Stomach (tissue), 8 donors: ENCODE measurements at regions not wholly inside any gene's neighbourhood (a gene's known extent, or its start where the extent isn't known, plus 50 kb on each side); places are given as distances from the start of the nearest gene placed in this dataset.

Experiments
- DNase-seq, 2 donors: peaks; one replicate each; pipeline versions ENCODE4 v3.0.0 to v3.0.0-alpha.2; 2013 to 2019
- H3K27ac ChIP-seq, 5 donors: fragments of 200-600 bp in 4 of 5; sonication (generic) in 4 of 5; one replicate each; pipeline ENCODE4 v1.5.1; 2013 to 2019; ENCODE audit warnings: mild to moderate bottlenecking in 1 of 5, moderate library complexity in 1 of 5
- H3K27me3 ChIP-seq, 3 donors: fragments of 200-600 bp; sonication (generic); one replicate each; pipeline ENCODE4 v1.5.1; 2017 to 2019; ENCODE audit warnings: mixed run types in 1 of 3
- H3K36me3 ChIP-seq, 4 donors: fragments of 200-600 bp; sonication (generic); 1 replicate in 3 of 4; 2 replicates in 1 of 4; pipeline ENCODE4 v1.5.1; 2016 to 2019
- H3K4me1 ChIP-seq, 4 donors: fragments of 200-600 bp; sonication (generic); one replicate each; pipeline ENCODE4 v1.5.1; 2016 to 2019
- H3K4me3 ChIP-seq, 4 donors: fragments of 200-600 bp; sonication (generic) in 3 of 4; one replicate each; pipeline ENCODE4 v1.5.1; 2016 to 2019; ENCODE audit warnings: mild to moderate bottlenecking in 1 of 4
- H3K9me3 ChIP-seq, 4 donors: fragments of 200-600 bp; sonication (generic); one replicate each; pipeline ENCODE4 v1.5.1; 2016 to 2019
- EP300 ChIP-seq: sonication (generic); formaldehyde crosslinking; IDR thresholded peaks from one replicate; pipeline ENCODE4 v1.6.1; 2017; ENCODE audit warnings: antibody characterized with exemption
- POLR2A ChIP-seq, 4 donors: fragments of 450-650 bp; IDR thresholded peaks; one replicate each; pipeline ENCODE4 v1.6.1; 2016; ENCODE audit warnings: antibody characterized with exemption in 4 of 4, control low read depth in 2 of 4, mild to moderate bottlenecking in 1 of 4, moderate library complexity in 1 of 4
- POLR2AphosphoS5 ChIP-seq, 3 donors: sonication (generic); formaldehyde crosslinking; IDR thresholded peaks; one replicate each; pipeline ENCODE4 v1.6.1; 2016; ENCODE audit warnings: antibody characterized with exemption in 3 of 3
- WGBS, 5 donors: extraction: QIAGEN DNeasy Blood & Tissue Kit in 3 of 5; methylation state at CpG; one replicate each; pipeline versions ENCODE4 v1.1.5 to v1.1.7; 2013 to 2018; 5-methylcytosine and 5-hydroxymethylcytosine counted together
- intact Hi-C: fragments of 100-400 bp; cut with DNase I; formaldehyde crosslinking; loops from one replicate; pipeline ENCODE4 v1.15.1; 2023; ENCODE audit warnings: low total_unique reads
- TF ChIP-seq, protein P1 (sequence below), 7 experiments: fragments of 450-650 bp in 4 of 7; fragments of 200-600 bp in 3 of 7; sonication (generic) in 3 of 7; IDR thresholded peaks; one replicate each; pipeline ENCODE4 v1.5.1; 2016 to 2019; ENCODE audit warnings: antibody characterized with exemption in 7 of 7, control low read depth in 2 of 7, mild to moderate bottlenecking in 1 of 7
- donor health status: healthy with polysubstance abuse.
- donor health status: Bipolar disorder and iron deficiency.
- donor health status: healthy.

DNA sequence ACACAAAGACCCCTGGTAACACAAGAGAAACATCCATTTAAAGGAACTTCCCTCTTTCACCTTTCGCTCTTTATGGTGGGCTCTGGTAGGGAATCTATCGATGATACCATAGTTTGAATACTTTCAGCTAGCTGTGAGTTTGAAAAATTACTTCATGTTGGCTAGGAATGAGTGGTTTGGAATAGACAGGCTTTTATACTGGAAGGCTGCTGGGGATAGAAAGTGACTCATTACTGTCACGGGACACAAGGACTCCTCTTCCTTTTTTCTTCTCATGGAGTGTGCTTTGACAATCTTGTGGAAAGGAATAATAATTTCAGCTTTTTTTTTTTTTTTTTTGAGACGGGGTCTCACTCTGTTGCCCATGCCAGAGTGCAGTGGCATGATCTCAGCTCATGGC is 76.9 kb downstream of the CYB561 start:
- Histone ChIP-seq H3K27ac (no peak overlapping the region), H3K9me3 (no peaks in the 10 kb centered on the region), H3K4me1 (no peaks in the 10 kb centered on the region), H3K4me3 (no peak overlapping the region), H3K27me3 (no peaks in the 10 kb centered on the region), H3K36me3 (no peaks in the 10 kb centered on the region)
- DNase-seq = no peak
- TF ChIP-seq, protein P1, sequence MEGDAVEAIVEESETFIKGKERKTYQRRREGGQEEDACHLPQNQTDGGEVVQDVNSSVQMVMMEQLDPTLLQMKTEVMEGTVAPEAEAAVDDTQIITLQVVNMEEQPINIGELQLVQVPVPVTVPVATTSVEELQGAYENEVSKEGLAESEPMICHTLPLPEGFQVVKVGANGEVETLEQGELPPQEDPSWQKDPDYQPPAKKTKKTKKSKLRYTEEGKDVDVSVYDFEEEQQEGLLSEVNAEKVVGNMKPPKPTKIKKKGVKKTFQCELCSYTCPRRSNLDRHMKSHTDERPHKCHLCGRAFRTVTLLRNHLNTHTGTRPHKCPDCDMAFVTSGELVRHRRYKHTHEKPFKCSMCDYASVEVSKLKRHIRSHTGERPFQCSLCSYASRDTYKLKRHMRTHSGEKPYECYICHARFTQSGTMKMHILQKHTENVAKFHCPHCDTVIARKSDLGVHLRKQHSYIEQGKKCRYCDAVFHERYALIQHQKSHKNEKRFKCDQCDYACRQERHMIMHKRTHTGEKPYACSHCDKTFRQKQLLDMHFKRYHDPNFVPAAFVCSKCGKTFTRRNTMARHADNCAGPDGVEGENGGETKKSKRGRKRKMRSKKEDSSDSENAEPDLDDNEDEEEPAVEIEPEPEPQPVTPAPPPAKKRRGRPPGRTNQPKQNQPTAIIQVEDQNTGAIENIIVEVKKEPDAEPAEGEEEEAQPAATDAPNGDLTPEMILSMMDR (IDR thresholded peaks at IDR 0.05) = no peak
- no peak for TF ChIP-seq POLR2A (IDR thresholded peaks at IDR 0.05)
- TF ChIP-seq POLR2AphosphoS5 (IDR thresholded peaks at IDR 0.05) = no peak
- no peak for TF ChIP-seq EP300
- intact Hi-C loops = no loop called here
- WGBS, 5 donors = 77 to 93% (median 89%) methylated on average over 4 of the region's 4 CpGs

DNA sequence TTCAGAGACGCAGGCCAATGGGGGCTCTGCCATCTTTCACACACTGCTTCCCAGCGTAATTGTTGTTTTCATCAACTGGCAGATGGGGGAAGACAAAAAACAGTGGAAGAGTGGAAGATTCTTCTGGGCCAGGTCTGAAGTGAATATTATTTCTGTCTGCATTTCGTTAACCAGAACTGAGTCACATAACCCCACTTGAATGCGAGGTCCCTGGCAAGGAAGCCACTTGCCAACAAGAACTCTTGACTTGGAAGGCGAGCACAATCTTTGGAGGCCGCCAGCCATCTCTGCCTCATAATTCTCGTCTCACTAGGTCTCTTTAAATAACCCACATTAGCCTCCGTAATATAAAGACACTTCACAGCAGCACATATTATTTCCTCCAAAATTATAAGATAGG is 75.4 kb downstream of the CYB561 start:
- no peak for TF ChIP-seq POLR2AphosphoS5 (IDR thresholded peaks at IDR 0.05)
- TF ChIP-seq, protein P1 (IDR thresholded peaks at IDR 0.05) = no peak
- TF ChIP-seq EP300 = no peak
- TF ChIP-seq POLR2A (IDR thresholded peaks at IDR 0.05) = no peak
- intact Hi-C loops = no loop called here
- Histone ChIP-seq H3K9me3 (no peaks in the 10 kb centered on the region), H3K4me1 (no peaks in the 10 kb centered on the region), H3K27ac (no peak overlapping the region), H3K4me3 (no peak overlapping the region), H3K36me3 (no peaks in the 10 kb centered on the region), H3K27me3 (no peaks in the 10 kb centered on the region)
- no peak for DNase-seq
- 93 to 98% (median 95%) methylated on average over 8 of the region's 8 CpGs for WGBS, 5 donors

DNA sequence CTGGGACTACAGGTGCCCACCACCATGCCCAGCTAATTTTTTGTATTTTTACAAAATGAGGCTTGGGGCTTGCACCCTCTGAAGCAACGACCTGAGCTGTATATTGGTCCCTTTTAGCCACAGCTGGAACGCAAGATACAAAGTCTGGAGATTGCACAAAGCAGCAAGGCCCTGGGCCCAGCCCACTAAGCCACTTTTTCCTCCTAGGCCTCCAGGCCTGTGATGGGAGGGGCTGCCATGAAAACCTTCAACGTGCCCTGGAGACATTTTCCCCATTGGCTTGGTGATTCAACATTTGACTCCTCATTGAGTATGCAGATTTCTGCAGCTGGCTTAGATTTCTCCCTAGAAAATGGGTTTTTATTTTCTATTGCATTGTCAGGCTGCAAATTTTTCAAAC is 69.2 kb downstream of the CYB561 start:
- no peak for DNase-seq
- Histone ChIP-seq H3K27me3 (no peaks in the 10 kb centered on the region), H3K4me3 (no peak overlapping the region), H3K36me3 (peaks cover 0 to 27% (median 20%) of the 10 kb centered on the region in 4 donors), H3K27ac (no peak overlapping the region), H3K4me1 (no peaks in the 10 kb centered on the region), H3K9me3 (no peaks in the 10 kb centered on the region)
- intact Hi-C loops = no loop called here
- WGBS, 5 donors = 79 to 95% (median 91%) methylated on average over 3 of the region's 3 CpGs
- TF ChIP-seq, protein P1 (IDR thresholded peaks at IDR 0.05) = no peak
- TF ChIP-seq POLR2A (IDR thresholded peaks at IDR 0.05) (no peak), EP300 (no peak)

DNA sequence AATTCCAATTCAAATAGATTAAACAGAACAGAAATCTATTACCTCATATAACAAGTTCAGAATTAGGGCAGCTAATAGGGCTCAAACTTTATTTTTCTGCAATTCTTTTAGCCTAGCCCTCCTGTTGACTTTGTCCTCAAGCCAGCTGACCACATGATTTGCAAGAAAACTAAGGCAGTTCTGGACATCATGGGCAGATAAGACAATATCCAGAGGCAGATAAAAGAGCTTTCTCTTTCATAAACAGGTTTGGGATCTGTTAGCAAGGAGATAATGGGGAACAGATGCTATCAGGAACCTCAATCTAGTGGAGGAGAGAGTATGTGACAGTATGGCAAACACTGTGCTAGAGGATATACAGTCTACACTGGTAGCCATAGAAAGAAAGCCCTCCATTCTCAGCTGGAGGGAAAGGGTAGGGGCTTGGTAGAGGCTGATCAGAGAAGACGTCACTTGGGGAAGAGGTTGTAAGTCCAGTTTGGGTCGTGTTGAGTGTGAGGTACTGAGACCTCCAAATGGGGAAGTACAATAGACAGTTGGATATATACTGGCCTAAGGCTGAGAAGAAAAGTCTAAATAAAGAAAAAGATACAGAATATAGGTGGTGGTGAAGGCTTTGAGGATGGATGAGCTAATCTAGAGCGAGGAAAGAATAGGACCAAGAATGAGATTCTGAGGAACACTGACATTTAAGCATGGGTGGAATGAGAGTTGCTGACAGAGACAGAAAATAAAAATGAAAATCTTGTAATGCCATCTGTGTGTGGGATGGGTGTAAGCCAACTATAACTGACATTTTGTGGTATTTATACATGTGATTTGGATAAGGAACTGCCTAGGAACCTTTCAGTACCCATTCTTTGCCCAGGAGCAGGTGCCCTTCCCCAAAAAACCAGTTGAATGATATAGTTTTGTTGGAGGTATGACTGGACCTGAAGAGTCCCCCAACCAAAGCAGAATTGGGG is 67.4 kb downstream of the CYB561 start:
- no peak for TF ChIP-seq POLR2AphosphoS5 (IDR thresholded peaks at IDR 0.05)
- Histone ChIP-seq H3K4me1 (no peaks in the 10 kb centered on the region), H3K4me3 (no peak overlapping the region), H3K27me3 (no peaks in the 10 kb centered on the region), H3K36me3 (peaks cover 0 to 27% (median 20%) of the 10 kb centered on the region in 4 donors), H3K27ac (no peak overlapping the region), H3K9me3 (no peaks in the 10 kb centered on the region)
- no peak for DNase-seq
- 64 to 95% (median 84%) methylated on average over 3 of the region's 3 CpGs for WGBS, 5 donors
- intact Hi-C loops = no loop called here

DNA sequence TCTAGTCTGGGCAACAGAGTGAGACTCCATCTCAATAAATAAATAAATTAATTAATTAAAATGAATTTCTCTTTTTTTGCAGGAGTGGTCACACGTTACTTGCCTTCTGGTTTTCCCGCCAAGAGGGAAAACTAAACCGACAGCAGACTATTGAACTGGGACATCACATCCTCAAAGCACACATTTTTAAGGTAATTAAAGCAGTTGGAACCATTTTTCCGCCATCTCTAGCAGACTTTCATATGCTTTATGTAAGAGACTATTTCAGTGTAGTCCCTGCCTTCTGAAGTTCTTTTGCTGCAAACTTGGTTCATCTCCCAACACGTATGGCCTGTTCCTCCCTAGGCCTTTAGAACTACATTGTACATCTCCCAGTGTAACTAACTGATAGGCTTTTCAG is 66.5 kb downstream of the CYB561 start:
- no peaks in the 10 kb centered on the region for H3K9me3 ChIP-seq
- H3K27me3 ChIP-seq = no peaks in the 10 kb centered on the region
- intact Hi-C loops = no loop called here
- no peak for TF ChIP-seq POLR2A (IDR thresholded peaks at IDR 0.05)
- H3K36me3 ChIP-seq = peaks cover 0 to 29% (median 20%) of the 10 kb centered on the region in 4 donors
- 77 to 97% (median 93%) methylated on average over 5 of the region's 5 CpGs for WGBS, 5 donors
- H3K4me3 ChIP-seq = no peak overlapping the region
- no peak for DNase-seq
- no peaks in the 10 kb centered on the region for H3K4me1 ChIP-seq
- no peak overlapping the region for H3K27ac ChIP-seq
